GM21381 (cell line): ENCODE measurements at regions not wholly inside any gene's neighbourhood (a gene's known extent, or its start where the extent isn't known, plus 50 kb on each side); places are given as distances from the start of the nearest gene placed in this dataset.

Source experiments
- ATAC-seq: cut with Tn5 transposase; IDR thresholded peaks from one replicate; pipeline ENCODE4 v1.9.1; 2021; ENCODE audit warnings: mild to moderate bottlenecking, moderate library complexity; ENCODE audit not compliant: unreplicated experiment

GRCh38 chr7:155213955-155214740 is 83.5 kb upstream of the INSIG1 start:
- no peak for ATAC-seq

- ATAC-seq, result no peak
Measured at GRCh38 chr7:155215576-155216325, 81.9 kb upstream of the INSIG1 start.

GRCh38 chr7:155216475-155217272 is 81.0 kb upstream of the INSIG1 start:
- no peak for ATAC-seq

GRCh38 chr7:155217634-155218033 is 80.0 kb upstream of the INSIG1 start:
- no peak for ATAC-seq

GRCh38 chr7:155218276-155219153 is 79.2 kb upstream of the INSIG1 start:
- ATAC-seq, result no peak

GRCh38 chr7:155219154-155219531 is 78.5 kb upstream of the INSIG1 start:
- no peak for ATAC-seq

- no peak for ATAC-seq
Measured at GRCh38 chr7:155219947-155220769, 77.5 kb upstream of the INSIG1 start.

GRCh38 chr7:155220903-155221302 is 76.8 kb upstream of the INSIG1 start:
- ATAC-seq, result no peak

- ATAC-seq, result no peak
Measured at GRCh38 chr7:155221547-155221946, 76.1 kb upstream of the INSIG1 start.

GRCh38 chr7:155222061-155222460 is 75.6 kb upstream of the INSIG1 start:
- no peak for ATAC-seq

GRCh38 chr7:155222573-155222972 is 75.1 kb upstream of the INSIG1 start:
- ATAC-seq, result no peak

GRCh38 chr7:155223021-155223420 is 74.7 kb upstream of the INSIG1 start:
- no peak for ATAC-seq

GRCh38 chr7:155223503-155223902 is 74.2 kb upstream of the INSIG1 start:
- no peak for ATAC-seq

- no peak for ATAC-seq
Measured at GRCh38 chr7:155224116-155224811, 73.4 kb upstream of the INSIG1 start.

GRCh38 chr7:155225095-155225494 is 72.6 kb upstream of the INSIG1 start:
- ATAC-seq, result no peak

GRCh38 chr7:155225516-155225915 is 72.2 kb upstream of the INSIG1 start:
- no peak for ATAC-seq

GRCh38 chr7:155226261-155227003 is 71.2 kb upstream of the INSIG1 start:
- ATAC-seq, result no peak

GRCh38 chr7:155227004-155227787 is 70.5 kb upstream of the INSIG1 start:
- no peak for ATAC-seq
